ENCODE measurements at regions not wholly inside any gene's neighbourhood (a gene's known extent, or its start where the extent isn't known, plus 50 kb on each side); places are given as distances from the start of the nearest gene placed in this dataset.

DNA sequence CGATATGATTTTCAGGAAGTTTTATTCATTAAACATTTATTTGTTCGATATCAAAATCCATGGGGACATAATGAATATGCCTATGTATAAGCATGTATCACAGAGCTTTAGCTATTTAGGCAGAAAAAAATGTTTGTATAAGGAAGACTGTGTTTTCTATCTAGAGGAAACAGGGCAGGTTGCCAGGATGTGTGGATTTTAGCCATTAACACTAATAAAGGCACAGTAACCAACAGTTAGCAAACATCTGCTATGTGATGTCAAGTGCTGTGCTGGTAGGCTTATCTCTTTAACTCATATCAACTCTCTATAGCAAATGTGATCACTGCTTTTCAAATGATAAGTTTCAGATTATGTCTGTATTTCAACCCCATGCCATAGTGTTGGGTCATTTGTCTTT is 708.9 kb upstream of the HS3ST1 start:
- TF ChIP-seq EZH2 (IDR thresholded peaks at IDR 0.05; ENCODE audit: low read length, unreplicated experiment) = no peak
- TF ChIP-seq, protein P1, sequence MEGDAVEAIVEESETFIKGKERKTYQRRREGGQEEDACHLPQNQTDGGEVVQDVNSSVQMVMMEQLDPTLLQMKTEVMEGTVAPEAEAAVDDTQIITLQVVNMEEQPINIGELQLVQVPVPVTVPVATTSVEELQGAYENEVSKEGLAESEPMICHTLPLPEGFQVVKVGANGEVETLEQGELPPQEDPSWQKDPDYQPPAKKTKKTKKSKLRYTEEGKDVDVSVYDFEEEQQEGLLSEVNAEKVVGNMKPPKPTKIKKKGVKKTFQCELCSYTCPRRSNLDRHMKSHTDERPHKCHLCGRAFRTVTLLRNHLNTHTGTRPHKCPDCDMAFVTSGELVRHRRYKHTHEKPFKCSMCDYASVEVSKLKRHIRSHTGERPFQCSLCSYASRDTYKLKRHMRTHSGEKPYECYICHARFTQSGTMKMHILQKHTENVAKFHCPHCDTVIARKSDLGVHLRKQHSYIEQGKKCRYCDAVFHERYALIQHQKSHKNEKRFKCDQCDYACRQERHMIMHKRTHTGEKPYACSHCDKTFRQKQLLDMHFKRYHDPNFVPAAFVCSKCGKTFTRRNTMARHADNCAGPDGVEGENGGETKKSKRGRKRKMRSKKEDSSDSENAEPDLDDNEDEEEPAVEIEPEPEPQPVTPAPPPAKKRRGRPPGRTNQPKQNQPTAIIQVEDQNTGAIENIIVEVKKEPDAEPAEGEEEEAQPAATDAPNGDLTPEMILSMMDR (conservative IDR thresholded peaks at IDR 0.05; ENCODE audit: low read depth, low read length) = no peak

Measured in PC-3 (cell line).